A673 (cell line): ENCODE measurements at regions not wholly inside any gene's neighbourhood (a gene's known extent, or its start where the extent isn't known, plus 50 kb on each side); places are given as distances from the start of the nearest gene placed in this dataset.

Experiments used
- BruUV-seq: library from RNA; stranded (reverse); fragments of 400-500 nt; replicated peaks from 2 replicates; lab custom pipeline; 2021; lab: Mats Ljungman, UMichigan
- CTCF ChIA-PET: fragments of 300-600 bp; sonication (Branson Sonifier 250); formaldehyde crosslinking; loops from one replicate; lab custom pipeline; 2022; ENCODE audit warnings: antibody characterized with exemption; lab: Charles Lee
- POLR2A ChIA-PET: fragments of 300-600 bp; sonication (Branson Sonifier 250); formaldehyde crosslinking; loops from one replicate; lab custom pipeline; 2022; ENCODE audit warnings: antibody characterized with exemption; ENCODE audit not compliant: low non-redundant PET; lab: Charles Lee
- DNase-seq: peaks from one replicate; pipeline ENCODE4 v3.0.0-alpha.2; 2015; ENCODE audit warnings: low spot score
- H3K27ac ChIP-seq: fragments of 200-600 bp; sonication (generic); 2 replicates; pipeline ENCODE4 v1.5.1; 2016; ENCODE audit warnings: mixed run types, low read depth, mild to moderate bottlenecking, mixed read lengths, antibody characterized with exemption, low read length; ENCODE audit not compliant: poor library complexity, severe bottlenecking
- H3K27me3 ChIP-seq: fragments of 200-600 bp; sonication (generic); replicated peaks from 2 replicates; pipeline ENCODE4 v1.6.1; 2017; ENCODE audit warnings: mixed run types, low read depth, mild to moderate bottlenecking, mixed read lengths, antibody characterized with exemption, low read length; ENCODE audit not compliant: insufficient read depth, poor library complexity
- H3K36me3 ChIP-seq: fragments of 200-600 bp; sonication (generic); 2 replicates; pipeline ENCODE4 v1.6.1; 2016; ENCODE audit warnings: mixed run types, mild to moderate bottlenecking, mixed read lengths, antibody characterized with exemption, low read length; ENCODE audit not compliant: insufficient read depth, poor library complexity, severe bottlenecking
- H3K4me1 ChIP-seq: fragments of 200-600 bp; sonication (generic); 2 replicates; pipeline ENCODE4 v1.6.1; 2017; ENCODE audit warnings: mixed run types, mild to moderate bottlenecking, mixed read lengths, antibody characterized with exemption, low read length; ENCODE audit not compliant: insufficient read depth, poor library complexity, severe bottlenecking
- H3K4me3 ChIP-seq: fragments of 200-600 bp; sonication (generic); 2 replicates; pipeline ENCODE4 v1.5.1; 2016; ENCODE audit warnings: low read depth, mixed run types, mild to moderate bottlenecking, mixed read lengths, low read length; ENCODE audit not compliant: poor library complexity, severe bottlenecking
- H3K9me3 ChIP-seq: fragments of 200-600 bp; sonication (generic); 2 replicates; pipeline ENCODE4 v1.6.1; 2016; ENCODE audit warnings: mixed run types, low read depth, mild to moderate bottlenecking, mixed read lengths, antibody characterized with exemption, low read length; ENCODE audit not compliant: poor library complexity, severe bottlenecking
- EZH2 ChIP-seq: fragments of 200-600 bp; sonication (generic); IDR thresholded peaks from 2 replicates; pipeline ENCODE4 v1.6.1; 2017; ENCODE audit warnings: borderline replicate concordance, low read depth, mild to moderate bottlenecking, mixed read lengths, antibody characterized with exemption, low read length; ENCODE audit not compliant: poor library complexity, severe bottlenecking
- intact Hi-C: fragments of 100-400 bp; cut with micrococcal nuclease; formaldehyde crosslinking; loops from one replicate; pipeline ENCODE4 v1.10.0; 2022; ENCODE audit not compliant: unreplicated experiment
- TF ChIP-seq, protein P1 (sequence below): fragments of 300-800, 200-600 bp; sonication (generic); conservative IDR thresholded peaks from 2 replicates; pipeline ENCODE4 v1.5.1; 2017; ENCODE audit warnings: low read depth, mild to moderate bottlenecking, antibody characterized with exemption, low read length, moderate library complexity, mixed read lengths

GRCh38 chr4:171067422-171067821 lies 745.8 kb upstream of the GALNTL6 start:
- ChIA-PET POLR2A (no interaction called here), CTCF (no interaction called here)
- DNase-seq: no peak
- no peak overlapping the region for H3K27ac ChIP-seq
- H3K27me3 ChIP-seq: no peaks in the 10 kb centered on the region
- H3K4me1 ChIP-seq: no peaks in the 10 kb centered on the region
- H3K4me3 ChIP-seq: no peak overlapping the region
- H3K9me3 ChIP-seq: peaks cover 11% of the 10 kb centered on the region
- no TSS peak for BruUV-seq
- no peaks in the 10 kb centered on the region for H3K36me3 ChIP-seq
- intact Hi-C loops: no loop called here
- no peak for TF ChIP-seq EZH2
- TF ChIP-seq, protein P1, sequence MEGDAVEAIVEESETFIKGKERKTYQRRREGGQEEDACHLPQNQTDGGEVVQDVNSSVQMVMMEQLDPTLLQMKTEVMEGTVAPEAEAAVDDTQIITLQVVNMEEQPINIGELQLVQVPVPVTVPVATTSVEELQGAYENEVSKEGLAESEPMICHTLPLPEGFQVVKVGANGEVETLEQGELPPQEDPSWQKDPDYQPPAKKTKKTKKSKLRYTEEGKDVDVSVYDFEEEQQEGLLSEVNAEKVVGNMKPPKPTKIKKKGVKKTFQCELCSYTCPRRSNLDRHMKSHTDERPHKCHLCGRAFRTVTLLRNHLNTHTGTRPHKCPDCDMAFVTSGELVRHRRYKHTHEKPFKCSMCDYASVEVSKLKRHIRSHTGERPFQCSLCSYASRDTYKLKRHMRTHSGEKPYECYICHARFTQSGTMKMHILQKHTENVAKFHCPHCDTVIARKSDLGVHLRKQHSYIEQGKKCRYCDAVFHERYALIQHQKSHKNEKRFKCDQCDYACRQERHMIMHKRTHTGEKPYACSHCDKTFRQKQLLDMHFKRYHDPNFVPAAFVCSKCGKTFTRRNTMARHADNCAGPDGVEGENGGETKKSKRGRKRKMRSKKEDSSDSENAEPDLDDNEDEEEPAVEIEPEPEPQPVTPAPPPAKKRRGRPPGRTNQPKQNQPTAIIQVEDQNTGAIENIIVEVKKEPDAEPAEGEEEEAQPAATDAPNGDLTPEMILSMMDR: no peak

- Histone ChIP-seq H3K9me3 (peaks cover 2% of the 10 kb centered on the region), H3K4me3 (no peak overlapping the region), H3K36me3 (no peaks in the 10 kb centered on the region), H3K4me1 (no peaks in the 10 kb centered on the region), H3K27ac (no peak overlapping the region), H3K27me3 (no peaks in the 10 kb centered on the region)
- TF ChIP-seq, protein P1: no peak
- TF ChIP-seq EZH2: no peak
- no TSS peak for BruUV-seq
- intact Hi-C loops: no loop called here
- DNase-seq: no peak
- POLR2A ChIA-PET: no interaction called here
- CTCF ChIA-PET: no interaction called here
These were observed 763.8 kb upstream of the GALNTL6 start for GRCh38 chr4:171049380-171049779.

DNA sequence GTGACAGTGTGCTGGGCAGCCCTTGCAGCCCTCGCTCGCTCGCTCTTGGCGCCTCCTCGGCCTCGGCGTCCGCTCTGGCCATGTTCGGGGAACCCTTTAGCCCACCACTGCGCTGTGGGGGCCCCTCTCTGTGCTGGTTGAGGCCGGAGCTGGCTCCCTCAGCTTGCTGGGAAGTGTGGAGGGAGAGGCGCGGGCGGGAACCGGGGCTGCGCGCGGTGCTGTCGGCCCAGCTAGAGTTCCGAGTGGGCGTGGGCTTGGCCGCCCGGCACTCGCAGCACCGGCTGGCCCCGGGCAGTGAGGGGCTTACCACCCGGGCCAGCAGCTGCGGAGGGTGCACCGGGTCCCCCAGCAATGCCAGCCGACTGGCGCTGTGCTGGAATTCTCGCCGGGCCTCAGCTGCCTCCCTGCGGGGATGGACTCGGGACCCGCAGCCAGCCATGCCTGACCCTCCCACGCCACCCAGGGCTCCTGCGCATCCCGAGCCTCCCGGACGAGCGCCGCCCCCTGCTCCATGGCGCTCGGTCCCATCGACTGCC lies 770.1 kb upstream of the GALNTL6 start:
- Histone ChIP-seq H3K36me3 (no peaks in the 10 kb centered on the region), H3K4me1 (no peaks in the 10 kb centered on the region), H3K9me3 (peaks cover 4% of the 10 kb centered on the region), H3K27me3 (no peaks in the 10 kb centered on the region), H3K27ac (no peak overlapping the region), H3K4me3 (no peak overlapping the region)
- no TSS peak for BruUV-seq
- ChIA-PET CTCF (no interaction called here), POLR2A (no interaction called here)
- intact Hi-C loops: no loop called here
- DNase-seq: no peak
- TF ChIP-seq, protein P1: no peak
- no peak for TF ChIP-seq EZH2
